ENCODE measurements at regions not wholly inside any gene's neighbourhood (a gene's known extent, or its start where the extent isn't known, plus 50 kb on each side); places are given as distances from the start of the nearest gene placed in this dataset.
A peak's percentile ranks its signal among the peaks of the same experiment; 100 is the strongest.

DNA sequence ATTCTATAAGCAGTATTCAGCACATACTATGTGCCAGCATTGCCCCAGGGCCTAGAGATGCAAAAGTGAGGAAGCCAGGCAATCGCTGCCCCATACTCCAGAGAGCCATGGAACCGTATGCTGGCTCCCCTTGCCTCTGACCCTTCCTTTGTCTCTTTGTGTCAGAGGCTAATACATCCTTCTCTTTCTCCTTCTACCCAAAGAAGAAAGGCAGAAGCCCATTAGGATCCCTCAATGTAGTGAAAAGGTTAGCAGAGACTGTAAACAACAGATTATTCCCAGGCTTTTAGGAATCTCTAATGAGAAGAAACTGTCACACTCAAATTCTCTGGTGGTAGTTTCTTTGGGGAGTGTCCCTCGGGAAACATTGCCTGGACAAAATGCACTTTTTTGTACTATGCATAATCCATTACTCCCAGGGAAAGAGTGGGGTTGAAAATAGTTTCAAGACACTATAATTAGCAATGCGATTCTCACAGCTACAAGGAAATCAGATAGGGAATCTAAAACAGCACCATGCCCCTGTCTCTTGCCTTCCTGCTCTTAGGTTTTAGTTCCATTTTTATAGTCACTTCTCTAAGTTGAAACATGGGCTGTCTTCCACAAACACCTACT lies 325.2 kb upstream of the CNR1 start:
- H3K4me3 ChIP-seq: no peak overlapping the region
- no peaks in the 10 kb centered on the region for H3K27me3 ChIP-seq
- no peaks in the 10 kb centered on the region for H3K9me3 ChIP-seq
- no peak for DNase-seq
- TF ChIP-seq, protein P1, sequence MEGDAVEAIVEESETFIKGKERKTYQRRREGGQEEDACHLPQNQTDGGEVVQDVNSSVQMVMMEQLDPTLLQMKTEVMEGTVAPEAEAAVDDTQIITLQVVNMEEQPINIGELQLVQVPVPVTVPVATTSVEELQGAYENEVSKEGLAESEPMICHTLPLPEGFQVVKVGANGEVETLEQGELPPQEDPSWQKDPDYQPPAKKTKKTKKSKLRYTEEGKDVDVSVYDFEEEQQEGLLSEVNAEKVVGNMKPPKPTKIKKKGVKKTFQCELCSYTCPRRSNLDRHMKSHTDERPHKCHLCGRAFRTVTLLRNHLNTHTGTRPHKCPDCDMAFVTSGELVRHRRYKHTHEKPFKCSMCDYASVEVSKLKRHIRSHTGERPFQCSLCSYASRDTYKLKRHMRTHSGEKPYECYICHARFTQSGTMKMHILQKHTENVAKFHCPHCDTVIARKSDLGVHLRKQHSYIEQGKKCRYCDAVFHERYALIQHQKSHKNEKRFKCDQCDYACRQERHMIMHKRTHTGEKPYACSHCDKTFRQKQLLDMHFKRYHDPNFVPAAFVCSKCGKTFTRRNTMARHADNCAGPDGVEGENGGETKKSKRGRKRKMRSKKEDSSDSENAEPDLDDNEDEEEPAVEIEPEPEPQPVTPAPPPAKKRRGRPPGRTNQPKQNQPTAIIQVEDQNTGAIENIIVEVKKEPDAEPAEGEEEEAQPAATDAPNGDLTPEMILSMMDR (IDR thresholded peaks at IDR 0.05 in 4 of 5, conservative IDR thresholded peaks at IDR 0.05 in 1 of 5): no peak
- TF ChIP-seq POLR2A (IDR thresholded peaks at IDR 0.05): no peak
- ATAC-seq: peak in 1 of 2 donors; percentile 60
- intact Hi-C loops (cut with DNase I; ENCODE audit: low total_unique reads): loop anchor here (5.0 kb wide), 1 partner anchor 559 kb away; no protein-coding TSS in a partner anchor
- H3K27ac ChIP-seq: peak overlapping the region; percentile 37 to 64 (median 52)
- in situ Hi-C loops (cut with MboI; ENCODE audit: low sequenced_read_pairs in 4 of 4): no loop called here
- H3K4me1 ChIP-seq: no peaks in the 10 kb centered on the region
- no peaks in the 10 kb centered on the region for H3K36me3 ChIP-seq

DNA sequence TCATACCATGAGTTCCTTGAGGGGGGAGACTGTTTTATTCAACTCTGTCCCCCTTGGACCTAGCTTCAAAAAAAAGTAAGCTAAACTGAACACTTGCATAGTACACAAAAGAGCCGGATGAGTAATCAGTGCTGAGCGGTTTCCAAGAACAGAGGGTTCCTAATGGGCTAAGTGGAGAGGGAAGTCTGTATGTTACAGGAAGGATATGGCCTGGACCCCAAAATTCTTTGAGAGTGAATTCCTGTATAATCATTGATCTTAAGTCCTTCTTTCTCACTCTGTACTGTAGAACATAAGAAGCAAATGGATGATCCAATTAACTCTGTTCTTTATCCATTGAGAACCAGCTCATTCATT lies 324.7 kb upstream of the CNR1 start:
- ATAC-seq (peak; percentile 44 to 68), DNase-seq (no peak)
- Histone ChIP-seq H3K27me3 (no peaks in the 10 kb centered on the region), H3K36me3 (no peaks in the 10 kb centered on the region), H3K4me3 (no peak overlapping the region), H3K27ac (peak overlapping the region; percentile 37 to 64 (median 52)), H3K4me1 (no peaks in the 10 kb centered on the region), H3K9me3 (no peaks in the 10 kb centered on the region)
- in situ Hi-C loops (cut with MboI; ENCODE audit: low sequenced_read_pairs in 4 of 4): no loop called here
- TF ChIP-seq, protein P1 (IDR thresholded peaks at IDR 0.05 in 4 of 5, conservative IDR thresholded peaks at IDR 0.05 in 1 of 5): no peak
- TF ChIP-seq POLR2A (IDR thresholded peaks at IDR 0.05): no peak
- intact Hi-C loops (cut with DNase I; ENCODE audit: low total_unique reads): loop anchor here (5.0 kb wide), 1 partner anchor 559 kb away; no protein-coding TSS in a partner anchor

DNA sequence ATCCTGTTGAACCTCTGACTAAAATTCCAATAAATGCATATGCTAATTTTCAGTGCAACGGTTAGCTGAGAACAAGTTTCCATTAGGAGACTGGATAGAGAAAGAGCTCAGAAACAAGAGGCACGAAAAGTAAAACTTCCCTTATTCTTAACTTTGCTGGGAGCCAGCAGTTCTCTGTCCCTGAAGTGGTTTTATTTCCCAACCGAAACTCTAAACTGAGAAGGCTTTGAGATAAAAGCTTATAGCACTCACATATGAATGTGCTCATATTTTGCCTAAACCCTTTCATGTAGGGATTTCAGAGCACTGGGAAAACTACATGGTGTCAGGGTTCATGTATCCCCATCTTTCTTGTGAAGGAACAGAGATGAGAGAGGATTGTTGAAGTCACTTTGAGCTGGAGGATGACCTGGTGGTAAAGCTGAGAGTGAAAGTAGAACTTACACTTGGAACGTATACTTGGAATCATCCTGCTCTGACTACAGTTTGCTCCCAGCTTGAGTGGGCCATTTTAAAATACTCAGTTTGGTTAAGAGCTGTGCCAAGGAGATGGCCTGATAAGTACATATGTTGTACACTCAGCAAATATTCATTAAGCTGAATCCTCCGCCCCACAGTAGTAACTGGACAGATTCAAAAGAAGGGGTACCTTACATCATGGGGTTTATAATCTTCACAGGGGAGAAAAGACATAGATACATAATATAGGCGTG lies 324.2 kb upstream of the CNR1 start:
- TF ChIP-seq, protein P1 (IDR thresholded peaks at IDR 0.05 in 4 of 5, conservative IDR thresholded peaks at IDR 0.05 in 1 of 5): no peak
- no peak for TF ChIP-seq POLR2A (IDR thresholded peaks at IDR 0.05)
- no peaks in the 10 kb centered on the region for H3K9me3 ChIP-seq
- H3K4me3 ChIP-seq: no peak overlapping the region
- ATAC-seq: no peak
- H3K36me3 ChIP-seq: no peaks in the 10 kb centered on the region
- H3K4me1 ChIP-seq: no peaks in the 10 kb centered on the region
- in situ Hi-C loops (cut with MboI; ENCODE audit: low sequenced_read_pairs in 4 of 4): no loop called here
- intact Hi-C loops (cut with DNase I; ENCODE audit: low total_unique reads): loop anchor here (5.0 kb wide), 1 partner anchor 558 kb away; no protein-coding TSS in a partner anchor
- H3K27ac ChIP-seq: peak overlapping the region in 3 of 4 donors; percentile 12 to 64 (median 63)
- no peaks in the 10 kb centered on the region for H3K27me3 ChIP-seq
- DNase-seq: no peak

DNA sequence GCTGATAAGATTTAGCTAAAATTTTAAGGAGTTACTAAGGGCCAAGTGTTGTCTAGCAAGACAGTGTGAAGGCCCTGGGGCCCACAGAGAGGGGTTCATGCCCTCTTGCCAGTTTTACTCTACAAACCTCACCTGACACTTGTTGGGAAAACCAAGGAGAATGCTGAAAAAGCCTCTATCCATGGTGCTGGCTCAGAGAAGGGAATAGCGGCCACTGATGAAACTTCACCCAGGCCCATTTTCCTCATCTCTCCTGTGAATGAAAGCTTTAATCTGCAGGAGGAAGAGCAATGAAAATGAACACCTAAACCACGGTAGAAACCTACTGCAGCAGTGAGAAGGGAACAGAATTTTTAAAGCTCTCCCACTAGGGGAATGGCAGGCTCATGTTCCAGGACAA lies 317.3 kb upstream of the CNR1 start:
- Histone ChIP-seq H3K27me3 (no peaks in the 10 kb centered on the region), H3K9me3 (no peaks in the 10 kb centered on the region), H3K4me3 (no peak overlapping the region), H3K36me3 (no peaks in the 10 kb centered on the region), H3K4me1 (no peaks in the 10 kb centered on the region), H3K27ac (no peak overlapping the region)
- in situ Hi-C loops (cut with MboI; ENCODE audit: low sequenced_read_pairs in 4 of 4): no loop called here
- DNase-seq (no peak), ATAC-seq (no peak)
- intact Hi-C loops (cut with DNase I; ENCODE audit: low total_unique reads): no loop called here
- TF ChIP-seq, protein P1 (IDR thresholded peaks at IDR 0.05 in 4 of 5, conservative IDR thresholded peaks at IDR 0.05 in 1 of 5): no peak
- TF ChIP-seq POLR2A (IDR thresholded peaks at IDR 0.05): no peak

Data from gastrocnemius medialis (tissue), 4 donors.